GM12878 (cell line): ENCODE measurements at regions not wholly inside any gene's neighbourhood (a gene's known extent, or its start where the extent isn't known, plus 50 kb on each side); places are given as distances from the start of the nearest gene placed in this dataset.

Experiments used
- BCLAF1 ChIP-seq: fragments of 450-650 bp; IDR thresholded peaks from 2 replicates; pipeline ENCODE4 v1.6.1; 2017; ENCODE audit warnings: antibody characterized with exemption, mild to moderate bottlenecking, moderate library complexity
- CBX3 ChIP-seq: fragments of 200-600 bp; sonication (generic); IDR thresholded peaks from 2 replicates; pipeline ENCODE4 v1.6.1; 2016; ENCODE audit warnings: low read depth, borderline replicate concordance
- EZH2 ChIP-seq: IDR thresholded peaks from 2 replicates; pipeline ENCODE4 v1.6.1; 2012; ENCODE audit warnings: low read depth, mild to moderate bottlenecking, control low read depth, inconsistent platforms, low read length, borderline replicate concordance; ENCODE audit not compliant: control insufficient read depth
- SREBF1 ChIP-seq: IDR thresholded peaks from 2 replicates; pipeline ENCODE4 v1.6.1; 2012; ENCODE audit warnings: mild to moderate bottlenecking, low read length

- TF ChIP-seq EZH2 (no peak), SREBF1 (no peak), BCLAF1 (no peak), CBX3 (no peak)
Observed at GRCh38 chr16:79463841-79464240, 136.7 kb downstream of the MAF start.
